GM12878 (cell line): ENCODE measurements at regions not wholly inside any gene's neighbourhood (a gene's known extent, or its start where the extent isn't known, plus 50 kb on each side); places are given as distances from the start of the nearest gene placed in this dataset.

Source experiments
- CTCF ChIP-seq, 3 experiments: IDR thresholded peaks in 2 of 3; conservative IDR thresholded peaks in 1 of 3; 2 replicates each; pipeline ENCODE4 v1.5.1; 2011; ENCODE audit warnings: low read depth in 3 of 3, low read length in 3 of 3, mild to moderate bottlenecking in 3 of 3, control low read depth in 2 of 3, moderate library complexity in 2 of 3, inconsistent platforms in 1 of 3, mixed read lengths in 1 of 3; ENCODE audit not compliant: control insufficient read depth in 2 of 3, insufficient read depth in 1 of 3; ENCODE audit errors: extremely low read depth in 1 of 3
- EZH2 ChIP-seq: IDR thresholded peaks from 2 replicates; pipeline ENCODE4 v1.6.1; 2012; ENCODE audit warnings: low read depth, mild to moderate bottlenecking, control low read depth, inconsistent platforms, low read length, borderline replicate concordance; ENCODE audit not compliant: control insufficient read depth
- USF2 ChIP-seq: IDR thresholded peaks from 2 replicates; pipeline ENCODE4 v1.6.1; 2011; ENCODE audit warnings: low read depth, low read length, improper control_type of control experiment, borderline replicate concordance

GRCh38 chr16:85220964-85221731, 108.9 kb upstream of the CIBAR2 start:
- no peak for TF ChIP-seq EZH2
- no peak for TF ChIP-seq USF2
- no peak for TF ChIP-seq CTCF (IDR thresholded peaks at IDR 0.05 in 2 of 3, conservative IDR thresholded peaks at IDR 0.05 in 1 of 3; ENCODE audit: control insufficient read depth in 2 of 3, extremely low read depth in 1 of 3, insufficient read depth in 1 of 3, low read depth in 3 of 3, low read length in 3 of 3)
